Testis (tissue), 2 donors: ENCODE measurements at regions not wholly inside any gene's neighbourhood (a gene's known extent, or its start where the extent isn't known, plus 50 kb on each side); places are given as distances from the start of the nearest gene placed in this dataset.

Source experiments
- DNase-seq: peaks from one replicate; pipeline ENCODE4 v3.0.0-alpha.2; 2019
- H3K27ac ChIP-seq, 2 donors: fragments of 200-600 bp; sonication (generic); one replicate each; pipeline ENCODE4 v1.5.1; 2019
- H3K27me3 ChIP-seq: fragments of 200-600 bp; sonication (generic); one replicate; pipeline ENCODE4 v1.5.1; 2019
- H3K36me3 ChIP-seq: fragments of 200-600 bp; sonication (generic); one replicate; pipeline ENCODE4 v1.5.1; 2017; ENCODE audit warnings: low read depth; ENCODE audit errors: missing control alignments
- H3K4me1 ChIP-seq: fragments of 200-600 bp; sonication (generic); one replicate; pipeline ENCODE4 v1.5.1; 2019
- H3K4me3 ChIP-seq, 2 donors: fragments of 200-600 bp; sonication (generic); one replicate each; pipeline ENCODE4 v1.5.1; 2017 to 2019
- H3K9me3 ChIP-seq: fragments of 200-600 bp; sonication (generic); one replicate; pipeline ENCODE4 v1.5.1; 2017
- POLR2A ChIP-seq: fragments of 450-650 bp; IDR thresholded peaks from one replicate; pipeline ENCODE4 v1.6.1; 2017; ENCODE audit warnings: antibody characterized with exemption, mild to moderate bottlenecking, moderate library complexity
- WGBS, 2 donors: methylation state at CpG; one replicate each; pipeline ENCODE4 v1.1.5; 2018; 5-methylcytosine and 5-hydroxymethylcytosine counted together
- intact Hi-C: fragments of 100-400 bp; cut with DNase I; formaldehyde crosslinking; loops from one replicate; pipeline ENCODE4 v1.15.1; 2023; ENCODE audit warnings: low total_unique reads
- TF ChIP-seq, protein P1 (sequence below), 3 experiments: fragments of 450-650 bp in 2 of 3; fragments of 200-600 bp in 1 of 3; sonication (generic) in 1 of 3; IDR thresholded peaks; one replicate each; pipeline ENCODE4 v1.5.1; 2016 to 2019; ENCODE audit warnings: antibody characterized with exemption in 3 of 3, mild to moderate bottlenecking in 2 of 3, moderate library complexity in 1 of 3

DNA sequence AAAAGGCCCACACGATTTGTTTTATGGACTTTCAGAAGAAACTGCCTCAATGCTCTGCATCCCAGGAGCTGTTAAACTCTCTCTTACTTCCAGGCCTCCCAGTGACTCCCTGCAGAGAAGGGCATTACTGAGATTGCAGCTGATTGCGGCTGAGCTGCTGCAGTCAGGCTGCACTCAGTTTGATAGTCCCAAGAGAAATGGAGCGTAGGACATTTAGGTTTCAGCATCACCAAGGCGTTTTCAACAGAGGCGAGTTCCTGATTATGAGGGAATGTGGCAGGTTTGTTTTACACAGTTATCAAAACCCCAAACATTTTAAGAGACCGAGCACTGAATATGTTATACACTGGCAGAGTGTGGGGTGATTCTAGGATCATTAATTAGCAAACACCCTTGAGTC, 145.6 kb downstream of the TBX18 start:
- no peak for DNase-seq
- H3K36me3 ChIP-seq = no peaks in the 10 kb centered on the region
- intact Hi-C loops = no loop called here
- H3K27me3 ChIP-seq = no peaks in the 10 kb centered on the region
- no peak for TF ChIP-seq POLR2A
- TF ChIP-seq, protein P1, sequence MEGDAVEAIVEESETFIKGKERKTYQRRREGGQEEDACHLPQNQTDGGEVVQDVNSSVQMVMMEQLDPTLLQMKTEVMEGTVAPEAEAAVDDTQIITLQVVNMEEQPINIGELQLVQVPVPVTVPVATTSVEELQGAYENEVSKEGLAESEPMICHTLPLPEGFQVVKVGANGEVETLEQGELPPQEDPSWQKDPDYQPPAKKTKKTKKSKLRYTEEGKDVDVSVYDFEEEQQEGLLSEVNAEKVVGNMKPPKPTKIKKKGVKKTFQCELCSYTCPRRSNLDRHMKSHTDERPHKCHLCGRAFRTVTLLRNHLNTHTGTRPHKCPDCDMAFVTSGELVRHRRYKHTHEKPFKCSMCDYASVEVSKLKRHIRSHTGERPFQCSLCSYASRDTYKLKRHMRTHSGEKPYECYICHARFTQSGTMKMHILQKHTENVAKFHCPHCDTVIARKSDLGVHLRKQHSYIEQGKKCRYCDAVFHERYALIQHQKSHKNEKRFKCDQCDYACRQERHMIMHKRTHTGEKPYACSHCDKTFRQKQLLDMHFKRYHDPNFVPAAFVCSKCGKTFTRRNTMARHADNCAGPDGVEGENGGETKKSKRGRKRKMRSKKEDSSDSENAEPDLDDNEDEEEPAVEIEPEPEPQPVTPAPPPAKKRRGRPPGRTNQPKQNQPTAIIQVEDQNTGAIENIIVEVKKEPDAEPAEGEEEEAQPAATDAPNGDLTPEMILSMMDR (IDR thresholded peaks at IDR 0.05) = no peak
- H3K27ac ChIP-seq = no peak overlapping the region
- H3K4me1 ChIP-seq = no peaks in the 10 kb centered on the region
- H3K9me3 ChIP-seq = no peaks in the 10 kb centered on the region
- WGBS, 2 donors = 56 to 65% methylated on average over 6 of the region's 6 CpGs
- H3K4me3 ChIP-seq = no peak overlapping the region

DNA sequence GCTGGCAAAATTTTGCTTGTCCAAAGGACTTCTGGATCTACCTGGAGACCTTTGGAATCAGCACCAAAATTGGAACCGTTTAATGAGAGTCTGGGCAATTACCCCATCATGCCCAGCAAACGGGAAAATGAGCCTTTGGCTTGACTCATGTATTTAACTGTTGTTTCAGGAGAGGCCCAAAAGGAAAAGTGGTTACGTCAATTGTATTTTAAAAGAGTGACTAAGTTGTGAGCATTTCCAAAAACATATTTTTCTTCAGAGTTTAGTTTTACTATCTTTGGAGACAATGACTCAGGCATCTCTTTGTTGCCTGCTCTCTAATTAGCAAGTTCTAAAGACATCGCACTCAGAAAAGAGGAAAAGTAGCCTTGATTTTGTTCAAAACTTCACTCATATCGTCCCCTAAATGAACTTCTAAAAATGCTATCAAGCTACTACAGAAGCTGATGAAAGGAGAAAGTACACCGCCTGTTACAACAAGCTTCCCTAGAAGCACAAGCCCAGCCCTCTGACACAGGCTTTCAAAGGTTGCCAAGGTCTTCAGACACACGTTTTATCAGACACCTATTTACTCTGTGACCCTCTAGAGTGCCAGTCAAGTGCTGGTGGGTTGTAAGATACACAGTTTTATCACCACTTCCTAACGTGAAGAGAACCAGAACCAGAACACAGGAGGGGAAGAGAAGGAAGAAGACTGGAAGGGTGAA, 146.2 kb downstream of the TBX18 start:
- no peaks in the 10 kb centered on the region for H3K4me1 ChIP-seq
- DNase-seq = no peak
- H3K27me3 ChIP-seq = no peaks in the 10 kb centered on the region
- no peaks in the 10 kb centered on the region for H3K36me3 ChIP-seq
- H3K27ac ChIP-seq = no peak overlapping the region
- WGBS, 2 donors = 70 to 72% methylated on average over 8 of the region's 8 CpGs
- TF ChIP-seq, protein P1 (IDR thresholded peaks at IDR 0.05) = no peak
- no peak for TF ChIP-seq POLR2A
- H3K4me3 ChIP-seq = no peak overlapping the region
- intact Hi-C loops = no loop called here
- H3K9me3 ChIP-seq = no peaks in the 10 kb centered on the region

DNA sequence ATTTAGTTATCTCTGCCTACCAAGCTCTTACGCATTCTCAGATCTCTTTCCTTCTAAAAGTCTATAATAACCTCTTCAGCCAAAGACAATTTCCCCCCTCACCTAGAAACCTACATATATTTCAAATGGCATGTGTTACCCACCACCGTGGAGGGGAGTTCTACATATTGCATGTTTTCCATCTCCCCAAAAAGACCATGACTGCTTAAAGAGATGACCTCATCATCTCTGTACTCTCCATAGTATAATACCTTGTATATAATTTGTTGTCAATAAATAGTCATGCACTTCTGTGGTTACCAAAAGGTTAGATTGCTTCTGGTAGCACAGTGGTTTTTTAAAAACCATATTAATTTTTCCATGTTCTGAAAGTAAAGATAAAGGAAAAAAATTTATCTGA, 148.4 kb downstream of the TBX18 start:
- Histone ChIP-seq H3K27me3 (no peaks in the 10 kb centered on the region), H3K27ac (no peak overlapping the region), H3K4me3 (no peak overlapping the region), H3K4me1 (no peaks in the 10 kb centered on the region), H3K36me3 (no peaks in the 10 kb centered on the region), H3K9me3 (no peaks in the 10 kb centered on the region)
- 84 to 85% methylated on average over 2 of the region's 2 CpGs for WGBS, 2 donors
- no peak for TF ChIP-seq POLR2A
- TF ChIP-seq, protein P1 (IDR thresholded peaks at IDR 0.05) = no peak
- intact Hi-C loops = no loop called here
- DNase-seq = no peak

DNA sequence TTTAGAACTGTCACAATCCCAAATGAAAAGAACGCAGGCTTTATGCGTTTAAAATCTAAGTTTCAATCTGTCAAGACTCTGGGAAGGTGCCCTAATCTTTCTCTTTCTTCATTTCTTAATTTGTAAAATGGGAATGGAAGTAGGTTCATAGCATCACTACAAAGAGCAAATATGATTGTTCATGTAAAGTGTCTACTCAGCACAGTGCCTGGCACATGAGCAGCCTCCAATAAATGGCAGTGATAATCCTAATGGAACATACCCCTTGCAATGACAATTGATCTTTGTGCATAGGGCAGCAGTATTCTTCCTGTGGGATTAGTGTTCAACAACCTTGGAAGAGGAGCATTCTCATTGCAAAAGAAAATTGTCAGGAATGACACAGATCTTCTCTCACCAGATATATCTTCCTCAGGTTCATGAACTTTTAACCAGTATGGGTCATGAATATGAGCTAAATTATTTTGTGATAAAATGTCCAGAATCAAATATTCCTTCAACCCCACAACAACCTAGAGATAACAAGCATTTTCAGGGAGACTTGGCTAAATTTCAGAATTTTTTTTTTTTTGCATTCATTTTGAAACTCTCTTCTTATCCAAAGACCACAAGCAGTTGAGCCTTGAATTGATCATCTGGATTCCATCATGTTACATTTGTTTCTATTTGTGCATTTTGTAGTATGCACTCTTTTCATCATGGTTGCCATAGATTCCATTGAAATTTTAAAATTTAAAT, 149.1 kb downstream of the TBX18 start:
- H3K27me3 ChIP-seq = no peaks in the 10 kb centered on the region
- 62 to 88% methylated on average over 2 of the region's 2 CpGs for WGBS, 2 donors
- H3K4me3 ChIP-seq = no peak overlapping the region
- H3K36me3 ChIP-seq = no peaks in the 10 kb centered on the region
- no peak overlapping the region for H3K27ac ChIP-seq
- no peaks in the 10 kb centered on the region for H3K4me1 ChIP-seq
- no peaks in the 10 kb centered on the region for H3K9me3 ChIP-seq
- DNase-seq = no peak
- TF ChIP-seq, protein P1 (IDR thresholded peaks at IDR 0.05) = no peak
- intact Hi-C loops = no loop called here
